ENCODE measurements at regions not wholly inside any gene's neighbourhood (a gene's known extent, or its start where the extent isn't known, plus 50 kb on each side); places are given as distances from the start of the nearest gene placed in this dataset.

DNA sequence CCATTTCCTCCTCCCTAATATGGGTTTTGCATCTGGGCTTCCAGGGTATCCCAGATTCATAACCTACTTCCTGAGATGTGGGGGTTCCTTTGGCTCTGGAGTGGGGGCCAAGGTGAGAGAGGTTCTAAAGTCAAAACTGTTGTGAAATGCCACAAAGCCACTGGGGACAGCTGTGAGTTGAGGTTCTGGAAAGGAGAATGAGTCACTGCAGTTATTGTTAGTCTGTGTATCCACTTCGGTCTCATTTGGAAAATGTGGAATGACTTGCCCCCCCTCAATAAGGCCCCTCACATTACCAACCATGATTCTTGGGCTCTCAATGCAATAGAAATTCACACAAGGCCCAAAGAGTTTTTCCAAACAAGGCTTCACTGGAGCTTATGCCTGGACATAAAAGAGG, 51.1 kb upstream of the LGALSL start:
- no peak for DNase-seq (ENCODE audit: low read depth)

DNA sequence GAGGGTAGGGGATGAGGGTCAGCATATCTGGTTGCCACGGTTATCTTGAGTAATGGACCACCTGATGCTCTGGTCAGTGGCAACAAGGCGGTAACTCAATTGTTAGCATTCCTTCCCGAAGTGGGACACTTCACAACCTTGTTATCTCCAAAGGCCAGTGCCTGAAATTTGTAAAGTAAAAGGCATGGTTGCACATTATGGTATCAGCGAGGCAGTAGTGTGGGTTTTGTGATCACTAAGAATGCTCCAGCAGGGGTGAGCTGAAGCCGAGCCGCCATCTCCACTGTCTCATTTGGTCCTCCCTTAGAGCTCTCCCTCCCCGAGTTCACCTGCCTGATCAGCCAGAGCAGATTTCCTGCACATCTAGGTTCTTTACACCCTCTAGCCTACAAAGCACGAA, 50.5 kb upstream of the LGALSL start:
- no peak for DNase-seq (ENCODE audit: low read depth)

DNA sequence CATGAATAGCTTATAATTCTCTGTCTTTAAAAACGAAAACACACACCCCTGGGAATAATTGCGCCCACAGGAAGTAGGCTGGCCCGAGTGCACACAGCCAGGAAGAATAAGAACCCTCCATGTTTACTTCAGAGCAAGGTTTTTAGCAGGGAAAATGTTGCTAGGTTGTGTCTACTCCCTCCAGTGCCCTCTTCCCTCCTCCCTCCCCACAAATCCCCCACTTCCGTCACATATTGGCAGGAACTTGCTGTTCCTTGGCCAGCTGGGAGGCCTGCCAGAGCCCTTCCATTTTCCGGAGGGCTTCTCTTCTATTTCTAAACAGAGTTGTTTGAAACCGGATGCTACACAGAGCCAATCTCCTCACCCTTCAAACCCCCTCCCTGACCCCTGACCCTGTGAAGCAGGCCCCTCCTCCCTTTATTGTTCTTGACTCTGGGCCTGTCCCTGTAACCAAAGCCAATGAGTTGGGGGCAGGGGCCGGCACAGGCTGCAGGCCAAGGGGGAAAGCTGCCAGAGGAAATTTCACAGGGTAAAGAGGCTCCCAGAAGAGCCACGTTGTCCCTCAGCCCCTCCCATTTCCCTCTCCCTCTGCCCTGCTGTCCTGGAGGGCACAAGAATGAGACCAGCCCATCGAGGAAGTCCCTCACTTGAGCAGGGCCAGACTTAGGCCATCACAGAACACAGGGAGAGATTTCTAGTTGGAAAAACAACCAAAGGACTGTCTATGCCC, 49.8 kb upstream of the LGALSL start:
- no peak for DNase-seq (ENCODE audit: low read depth)
